ENCODE measurements at regions not wholly inside any gene's neighbourhood (a gene's known extent, or its start where the extent isn't known, plus 50 kb on each side); places are given as distances from the start of the nearest gene placed in this dataset.
"Not testable (repeated sequence)": the region's sequence is repeated elsewhere in the genome, so short reads cannot be mapped to it uniquely, and the experiment has no call there.

- Mint-ChIP-seq H3K4me1 (no peaks in the 10 kb centered on the region), H3K27ac (no peak overlapping the region), H3K4me3 (no peak overlapping the region), H3K36me3 (no peaks in the 10 kb centered on the region), H3K27me3 (no peaks in the 10 kb centered on the region), H3K9me3 (peaks cover 1% of the 10 kb centered on the region)
- DNase-seq = no peak
- CTCF ChIA-PET = interaction anchor here (0.7 kb wide), 1 partner anchor 310 kb away, joined by 3 read pairs; no protein-coding TSS in a partner anchor
These were observed 868.1 kb downstream of the XPNPEP1 start for GRCh38 chr10:109055243-109055642.

DNA sequence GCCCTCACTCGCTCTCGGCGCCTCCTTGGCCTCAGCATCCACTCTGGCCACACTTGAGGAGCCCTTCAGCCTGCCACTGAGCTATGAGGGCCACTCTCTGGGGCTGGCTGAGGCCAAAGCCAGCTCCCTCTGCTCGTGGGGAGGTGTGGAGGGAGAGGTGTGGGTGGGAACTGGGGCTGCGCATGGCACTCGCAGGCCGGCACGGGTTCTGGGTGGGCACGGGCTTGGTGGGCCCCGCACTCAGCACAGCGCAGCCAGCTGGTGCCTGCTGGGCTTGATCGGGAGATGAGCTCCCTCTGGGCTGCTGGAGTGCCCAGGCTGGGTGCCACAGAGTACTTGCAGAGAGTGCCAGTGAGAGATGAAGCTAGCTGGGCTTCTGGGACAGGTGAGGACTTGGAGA lies 875.5 kb downstream of the XPNPEP1 start:
- CTCF ChIA-PET = no interaction called here
- H3K4me3 Mint-ChIP-seq = no peak overlapping the region

DNA sequence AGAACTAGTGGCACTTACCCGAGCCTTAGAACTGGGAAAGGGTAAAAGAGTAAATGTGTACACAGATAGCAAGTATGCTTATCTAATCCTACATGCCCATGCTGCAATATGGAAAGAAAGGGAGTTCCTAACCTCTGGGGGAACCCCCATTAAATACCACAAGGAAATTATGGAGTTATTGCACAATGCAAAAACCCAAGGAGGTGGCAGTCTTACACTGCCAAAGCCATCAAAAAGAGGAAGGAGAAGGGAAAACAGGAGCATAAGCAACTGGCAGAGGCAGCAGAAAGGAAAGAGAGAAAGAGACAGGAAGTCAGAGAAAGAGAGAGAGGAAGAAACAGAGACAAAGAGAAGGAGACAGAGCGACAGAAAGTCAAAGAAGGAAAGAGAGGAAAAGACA lies 876.9 kb downstream of the XPNPEP1 start:
- H3K4me3 Mint-ChIP-seq, H3K4me1 Mint-ChIP-seq, CTCF ChIA-PET, H3K27ac Mint-ChIP-seq, DNase-seq, H3K36me3 Mint-ChIP-seq, H3K27me3 Mint-ChIP-seq: not testable (repeated sequence)
- H3K9me3 Mint-ChIP-seq = peaks cover 34% of the 10 kb centered on the region

More for the DNA sequence above, 875.5 kb downstream of the XPNPEP1 start:
- Mint-ChIP-seq H3K4me1 (no peaks in the 10 kb centered on the region), H3K27me3 (no peaks in the 10 kb centered on the region), H3K36me3 (no peaks in the 10 kb centered on the region), H3K27ac (no peak overlapping the region), H3K9me3 (peaks cover 29% of the 10 kb centered on the region)
- DNase-seq = no peak

DNA sequence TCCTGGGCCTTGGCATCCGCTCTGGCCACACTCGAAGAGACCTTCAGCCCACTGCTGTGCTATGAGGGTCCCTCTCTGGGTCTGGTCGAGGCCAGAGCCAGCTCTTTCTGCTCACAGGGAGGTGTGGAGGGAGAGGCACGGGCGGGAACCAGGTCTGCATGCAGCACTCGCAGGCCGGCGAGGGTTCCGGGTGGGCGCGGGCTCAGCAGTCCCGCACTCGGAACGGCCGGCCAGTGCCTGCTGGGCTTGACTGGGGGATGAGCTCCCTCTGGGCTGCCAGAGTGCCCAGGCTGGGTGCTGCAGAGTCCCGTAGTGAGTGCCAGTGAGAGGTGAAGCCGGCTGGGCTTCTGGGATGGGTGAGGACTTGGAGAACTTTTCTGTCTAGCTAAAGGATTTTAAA lies 882.7 kb downstream of the XPNPEP1 start:
- CTCF ChIA-PET = no interaction called here
- Mint-ChIP-seq H3K27me3 (no peaks in the 10 kb centered on the region), H3K4me3 (no peak overlapping the region), H3K27ac (no peak overlapping the region), H3K9me3 (peaks cover 23% of the 10 kb centered on the region), H3K4me1 (no peaks in the 10 kb centered on the region), H3K36me3 (no peaks in the 10 kb centered on the region)
- no peak for DNase-seq

GRCh38 chr10:109037978-109038377 lies 885.3 kb downstream of the XPNPEP1 start:
- DNase-seq = no peak
- Mint-ChIP-seq H3K4me1 (no peaks in the 10 kb centered on the region), H3K27ac (no peak overlapping the region), H3K4me3 (no peak overlapping the region), H3K9me3 (peaks cover 13% of the 10 kb centered on the region), H3K27me3 (no peaks in the 10 kb centered on the region), H3K36me3 (no peaks in the 10 kb centered on the region)
- CTCF ChIA-PET = no interaction called here

DNA sequence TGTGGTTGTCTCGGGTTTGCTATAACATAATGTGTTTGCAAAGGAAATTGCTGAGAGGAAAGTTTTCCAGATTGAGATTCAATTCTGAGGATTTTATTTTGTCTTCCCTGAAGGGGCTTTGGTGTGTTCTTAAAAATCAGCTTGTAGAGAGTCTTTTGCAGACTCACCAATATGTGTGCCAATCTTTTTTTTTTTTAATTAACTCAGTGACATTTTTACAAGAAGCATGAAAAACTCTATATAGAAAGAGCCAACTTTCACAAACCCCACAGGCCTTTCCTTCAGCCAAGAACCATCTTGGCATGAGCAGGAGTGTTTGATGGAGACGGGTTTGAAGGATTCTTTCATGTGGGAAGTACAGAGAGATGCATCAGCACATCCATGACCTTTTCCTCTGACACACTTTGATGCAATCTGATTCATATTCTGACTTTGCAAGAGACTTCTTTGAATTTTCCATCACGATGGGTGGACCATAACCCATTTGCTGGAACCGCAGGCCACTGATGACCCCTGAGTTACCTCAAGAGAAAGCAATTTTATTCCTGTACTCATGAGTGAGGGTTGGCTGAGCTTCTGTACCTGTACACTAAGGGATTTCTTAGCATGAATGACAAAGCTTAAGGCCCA lies 892.6 kb downstream of the XPNPEP1 start:
- CTCF ChIA-PET = no interaction called here
- DNase-seq = no peak
- H3K9me3 Mint-ChIP-seq = no peaks in the 10 kb centered on the region
- no peaks in the 10 kb centered on the region for H3K4me1 Mint-ChIP-seq
- no peaks in the 10 kb centered on the region for H3K27me3 Mint-ChIP-seq
- no peak overlapping the region for H3K27ac Mint-ChIP-seq
- H3K4me3 Mint-ChIP-seq = no peak overlapping the region
- no peaks in the 10 kb centered on the region for H3K36me3 Mint-ChIP-seq

DNA sequence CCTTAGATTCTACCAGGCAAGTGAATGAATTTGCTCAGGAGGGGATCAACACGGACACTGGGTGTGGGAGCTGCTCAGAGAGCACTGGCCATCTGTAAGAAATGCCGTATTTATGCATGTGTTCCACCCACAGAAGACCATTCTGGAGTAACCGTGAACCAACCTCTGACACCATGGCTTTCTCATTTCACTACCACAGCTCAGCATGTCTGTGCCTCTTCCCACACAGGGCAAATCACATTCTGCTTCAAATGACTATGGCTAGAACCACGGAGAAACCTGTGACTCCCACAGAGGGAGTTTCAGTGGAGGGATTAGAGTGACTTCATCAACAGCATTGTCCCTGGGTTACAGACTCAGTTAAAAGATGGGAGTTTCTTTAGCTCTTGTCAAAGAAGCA lies 893.4 kb downstream of the XPNPEP1 start:
- Mint-ChIP-seq H3K9me3 (no peaks in the 10 kb centered on the region), H3K27ac (no peak overlapping the region), H3K36me3 (no peaks in the 10 kb centered on the region), H3K27me3 (no peaks in the 10 kb centered on the region), H3K4me3 (no peak overlapping the region), H3K4me1 (no peaks in the 10 kb centered on the region)
- CTCF ChIA-PET = no interaction called here
- no peak for DNase-seq

DNA sequence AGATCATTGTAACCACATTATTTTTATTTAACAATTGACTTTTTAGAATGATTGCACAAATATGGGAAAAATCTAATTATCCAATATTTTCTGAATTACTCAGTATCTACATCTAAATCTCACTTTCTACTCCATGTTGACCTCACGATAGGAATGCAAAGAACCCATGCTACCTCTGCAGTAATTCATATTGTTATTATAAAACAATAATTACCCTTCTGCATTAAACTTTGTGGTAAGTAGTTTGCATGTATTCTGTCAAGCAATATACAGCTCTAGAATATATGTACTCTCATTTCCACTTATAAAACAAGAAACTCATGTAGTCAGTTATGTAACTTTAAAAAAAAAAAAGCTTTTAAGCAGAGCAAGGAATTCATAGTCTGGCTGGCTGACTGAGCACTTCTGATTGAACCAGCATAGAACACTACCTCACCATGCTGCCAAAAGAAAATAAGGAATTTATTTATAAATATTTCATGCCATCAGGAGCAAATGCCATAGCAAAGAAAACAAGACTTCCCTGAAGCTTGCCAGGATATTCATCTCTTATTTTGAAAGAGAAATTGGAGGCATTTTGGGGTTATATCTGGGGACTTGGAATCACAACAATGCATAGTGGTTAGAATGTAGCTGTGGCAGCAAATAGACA lies 895.7 kb downstream of the XPNPEP1 start:
- no peak overlapping the region for H3K4me3 Mint-ChIP-seq
- H3K36me3 Mint-ChIP-seq = no peaks in the 10 kb centered on the region
- CTCF ChIA-PET = no interaction called here
- no peak overlapping the region for H3K27ac Mint-ChIP-seq
- H3K27me3 Mint-ChIP-seq = no peaks in the 10 kb centered on the region
- H3K9me3 Mint-ChIP-seq = peaks cover 3% of the 10 kb centered on the region
- no peak for DNase-seq
- no peaks in the 10 kb centered on the region for H3K4me1 Mint-ChIP-seq

DNA sequence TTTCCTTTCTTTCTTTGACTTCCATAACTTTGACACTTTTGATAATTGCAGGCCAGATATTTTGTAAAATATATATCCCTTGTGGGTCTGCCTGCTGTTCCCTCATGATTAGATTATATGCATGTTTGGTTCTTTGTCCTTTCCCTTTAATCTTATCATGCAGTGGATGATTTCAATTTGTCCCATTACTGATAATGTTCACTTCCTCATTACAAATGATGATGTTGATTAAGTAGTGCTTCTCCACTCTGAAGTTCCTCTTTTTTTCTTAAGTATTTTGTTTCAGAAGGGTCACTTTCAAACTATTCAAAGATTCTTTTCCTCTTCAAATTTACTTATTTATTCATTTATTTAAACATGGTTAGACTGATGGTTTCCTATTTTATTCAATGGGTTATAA lies 898.1 kb downstream of the XPNPEP1 start:
- Mint-ChIP-seq H3K27me3 (no peaks in the 10 kb centered on the region), H3K4me1 (no peaks in the 10 kb centered on the region), H3K4me3 (no peak overlapping the region), H3K36me3 (no peaks in the 10 kb centered on the region), H3K9me3 (peaks cover 4% of the 10 kb centered on the region), H3K27ac (no peak overlapping the region)
- CTCF ChIA-PET = no interaction called here
- no peak for DNase-seq

- Mint-ChIP-seq H3K4me3 (no peak overlapping the region), H3K27me3 (no peaks in the 10 kb centered on the region), H3K9me3 (peaks cover 5% of the 10 kb centered on the region), H3K36me3 (no peaks in the 10 kb centered on the region), H3K4me1 (no peaks in the 10 kb centered on the region), H3K27ac (no peak overlapping the region)
- CTCF ChIA-PET = no interaction called here
- DNase-seq = no peak
These were observed 900.8 kb downstream of the XPNPEP1 start for GRCh38 chr10:109022417-109023049.

GRCh38 chr10:109019001-109019424 lies 904.3 kb downstream of the XPNPEP1 start:
- CTCF ChIA-PET = no interaction called here
- Mint-ChIP-seq H3K4me3 (no peak overlapping the region), H3K36me3 (no peaks in the 10 kb centered on the region), H3K27me3 (no peaks in the 10 kb centered on the region), H3K27ac (no peak overlapping the region), H3K9me3 (peaks cover 6% of the 10 kb centered on the region), H3K4me1 (no peaks in the 10 kb centered on the region)
- DNase-seq = no peak

- Mint-ChIP-seq H3K4me1 (no peaks in the 10 kb centered on the region), H3K36me3 (no peaks in the 10 kb centered on the region), H3K4me3 (no peak overlapping the region), H3K27ac (no peak overlapping the region), H3K9me3 (no peaks in the 10 kb centered on the region), H3K27me3 (no peaks in the 10 kb centered on the region)
- CTCF ChIA-PET = no interaction called here
- no peak for DNase-seq
These were observed 915.8 kb downstream of the XPNPEP1 start for GRCh38 chr10:109007514-109007913.

GRCh38 chr10:108990441-108990840 lies 932.9 kb downstream of the XPNPEP1 start:
- H3K27ac Mint-ChIP-seq = no peak overlapping the region
- no peaks in the 10 kb centered on the region for H3K4me1 Mint-ChIP-seq
- peaks cover 15% of the 10 kb centered on the region for H3K9me3 Mint-ChIP-seq
- no peaks in the 10 kb centered on the region for H3K36me3 Mint-ChIP-seq
- H3K4me3 Mint-ChIP-seq = no peak overlapping the region
- CTCF ChIA-PET = no interaction called here
- DNase-seq = no peak
- H3K27me3 Mint-ChIP-seq = no peaks in the 10 kb centered on the region

DNA sequence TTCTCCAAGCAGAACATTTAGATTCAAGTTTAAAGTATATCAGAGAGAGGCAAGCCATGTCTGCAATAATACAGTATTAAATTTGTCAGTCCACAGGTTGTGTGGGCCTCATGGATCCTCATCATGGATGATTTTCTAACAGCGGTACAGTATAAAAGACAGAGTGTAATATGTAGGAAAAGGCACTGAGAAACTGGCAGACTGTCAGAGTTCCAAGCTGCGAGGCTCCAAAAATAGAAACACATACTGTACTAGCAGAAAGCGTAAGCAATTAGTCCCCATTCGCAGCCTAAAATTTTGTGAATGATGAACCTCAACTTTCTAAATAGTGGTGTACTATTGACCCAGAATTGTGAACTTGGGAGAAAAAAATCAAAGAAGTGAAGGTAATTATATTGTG lies 933.3 kb downstream of the XPNPEP1 start:
- no peaks in the 10 kb centered on the region for H3K36me3 Mint-ChIP-seq
- CTCF ChIA-PET = no interaction called here
- H3K27me3 Mint-ChIP-seq = no peaks in the 10 kb centered on the region
- H3K9me3 Mint-ChIP-seq = peaks cover 15% of the 10 kb centered on the region
- no peak overlapping the region for H3K27ac Mint-ChIP-seq
- no peak overlapping the region for H3K4me3 Mint-ChIP-seq
- H3K4me1 Mint-ChIP-seq = no peaks in the 10 kb centered on the region
- DNase-seq = no peak

- no peaks in the 10 kb centered on the region for H3K4me1 Mint-ChIP-seq
- CTCF ChIA-PET = no interaction called here
- no peak overlapping the region for H3K27ac Mint-ChIP-seq
These were observed 941.2 kb downstream of the XPNPEP1 start for GRCh38 chr10:108982159-108982558.

More at GRCh38 chr10:108982159-108982558, 941.2 kb downstream of the XPNPEP1 start:
- Mint-ChIP-seq H3K4me3 (no peak overlapping the region), H3K36me3 (no peaks in the 10 kb centered on the region), H3K27me3 (no peaks in the 10 kb centered on the region), H3K9me3 (peaks cover 13% of the 10 kb centered on the region)
- DNase-seq = no peak
